ENCODE measurements at regions not wholly inside any gene's neighbourhood (a gene's known extent, or its start where the extent isn't known, plus 50 kb on each side); places are given as distances from the start of the nearest gene placed in this dataset.

DNA sequence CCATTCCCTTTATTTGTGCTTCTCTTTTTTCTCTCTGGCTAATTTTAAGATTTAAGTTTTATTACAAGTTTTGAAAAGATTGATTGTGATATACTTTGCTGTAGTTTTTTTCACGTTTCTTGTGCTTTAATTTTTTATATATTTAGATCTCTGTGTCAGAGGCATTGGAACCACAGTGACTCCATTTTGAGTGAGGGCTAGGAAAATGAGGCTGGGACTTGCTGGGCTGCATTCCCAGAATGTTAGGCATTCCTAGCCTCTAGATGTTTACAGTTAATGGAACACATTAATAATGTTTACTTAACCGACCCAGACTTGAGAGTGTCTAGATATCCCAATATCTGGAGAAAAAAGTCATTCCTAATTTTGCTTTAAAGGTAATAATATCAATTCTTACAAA lies 939.4 kb downstream of the BRINP3 start:
- no peak overlapping the region for H3K9ac ChIP-seq (ENCODE audit: low read length)
- no peak overlapping the region for H4K12ac ChIP-seq (ENCODE audit: low read depth, low read length)
- H3K9me3 ChIP-seq (ENCODE audit: insufficient read depth, low read depth, low read length) = no peaks in the 10 kb centered on the region
- H3K4me3 ChIP-seq (ENCODE audit: low read depth, low read length) = no peak overlapping the region
- H3K4ac ChIP-seq (ENCODE audit: low read depth, low read length) = no peak overlapping the region
- H2BK120ac ChIP-seq (ENCODE audit: insufficient read depth, low read length, poor library complexity) = no peak overlapping the region
- H3K27ac ChIP-seq (ENCODE audit: low read depth, low read length) = no peak overlapping the region
- no peaks in the 10 kb centered on the region for H3K79me1 ChIP-seq (ENCODE audit: low read length)
- H3K36me3 ChIP-seq (ENCODE audit: control insufficient read depth in 1 of 2, insufficient read depth in 2 of 2, low read length in 2 of 2) = no peaks in the 10 kb centered on the region
- H2AFZ ChIP-seq (ENCODE audit: insufficient read depth, low read length, poor library complexity) = no peak overlapping the region
- no peak overlapping the region for H2AK5ac ChIP-seq (ENCODE audit: low read length)
- H4K91ac ChIP-seq (ENCODE audit: low read depth, low read length) = no peak overlapping the region
- no peak overlapping the region for H2BK5ac ChIP-seq (ENCODE audit: low read depth, low read length, poor library complexity)
- no peak overlapping the region for H4K8ac ChIP-seq (ENCODE audit: low read depth, low read length)
- no peaks in the 10 kb centered on the region for H3K27me3 ChIP-seq (ENCODE audit: insufficient read depth, low read length)
- DNase-seq = peak; percentile 38 to 76
- H3K79me2 ChIP-seq (ENCODE audit: control insufficient read depth, insufficient read depth, low read length, poor library complexity) = no peaks in the 10 kb centered on the region
- no peak overlapping the region for H3K23ac ChIP-seq (ENCODE audit: low read length)
- no peak overlapping the region for H3K18ac ChIP-seq (ENCODE audit: low read length)
- no peak overlapping the region for H3K14ac ChIP-seq (ENCODE audit: low read length)
- WGBS (ENCODE audit: extremely low coverage, insufficient coverage, insufficient read length) = no CpG with 5 or more reads among the region's 2 CpGs
- no peak overlapping the region for H2BK12ac ChIP-seq (ENCODE audit: low read length)
- peaks cover 0 to 2% of the 10 kb centered on the region in 2 experiments for H3K4me1 ChIP-seq (ENCODE audit: control insufficient read depth in 1 of 2, insufficient read depth in 2 of 2, low read length in 2 of 2)
- H3K4me2 ChIP-seq (ENCODE audit: low read length) = no peak overlapping the region

- no peak overlapping the region for H4K8ac ChIP-seq (ENCODE audit: low read depth, low read length)
- H2BK5ac ChIP-seq (ENCODE audit: low read depth, low read length, poor library complexity) = no peak overlapping the region
- no peak overlapping the region for H2BK120ac ChIP-seq (ENCODE audit: insufficient read depth, low read length, poor library complexity)
- H3K27me3 ChIP-seq (ENCODE audit: insufficient read depth, low read length) = no peaks in the 10 kb centered on the region
- no peaks in the 10 kb centered on the region for H3K36me3 ChIP-seq (ENCODE audit: control insufficient read depth in 1 of 2, insufficient read depth in 2 of 2, low read length in 2 of 2)
- no peak overlapping the region for H3K14ac ChIP-seq (ENCODE audit: low read length)
- no peaks in the 10 kb centered on the region for H3K4me1 ChIP-seq (ENCODE audit: control insufficient read depth in 1 of 2, insufficient read depth in 2 of 2, low read length in 2 of 2)
- DNase-seq = no peak
- no peaks in the 10 kb centered on the region for H3K79me2 ChIP-seq (ENCODE audit: control insufficient read depth, insufficient read depth, low read length, poor library complexity)
- no peak overlapping the region for H3K9ac ChIP-seq (ENCODE audit: low read length)
- H3K4ac ChIP-seq (ENCODE audit: low read depth, low read length) = no peak overlapping the region
- no peak overlapping the region for H2AFZ ChIP-seq (ENCODE audit: insufficient read depth, low read length, poor library complexity)
- H2BK12ac ChIP-seq (ENCODE audit: low read length) = no peak overlapping the region
- no peak overlapping the region for H3K27ac ChIP-seq (ENCODE audit: low read depth, low read length)
- no peak overlapping the region for H3K4me2 ChIP-seq (ENCODE audit: low read length)
- H3K23ac ChIP-seq (ENCODE audit: low read length) = no peak overlapping the region
- no peak overlapping the region for H2AK5ac ChIP-seq (ENCODE audit: low read length)
- H3K4me3 ChIP-seq (ENCODE audit: low read depth, low read length) = no peak overlapping the region
- H4K12ac ChIP-seq (ENCODE audit: low read depth, low read length) = no peak overlapping the region
- no peak overlapping the region for H3K18ac ChIP-seq (ENCODE audit: low read length)
- no peaks in the 10 kb centered on the region for H3K79me1 ChIP-seq (ENCODE audit: low read length)
- no peak overlapping the region for H4K91ac ChIP-seq (ENCODE audit: low read depth, low read length)
- peaks cover 2% of the 10 kb centered on the region for H3K9me3 ChIP-seq (ENCODE audit: insufficient read depth, low read depth, low read length)
Measured at GRCh38 chr1:189550498-189550897, 927.2 kb downstream of the BRINP3 start.

GRCh38 chr1:189563784-189564183 lies 913.9 kb downstream of the BRINP3 start:
- Histone ChIP-seq H3K9ac (ENCODE audit: low read length) (no peak overlapping the region), H4K91ac (ENCODE audit: low read depth, low read length) (no peak overlapping the region), H3K9me3 (ENCODE audit: insufficient read depth, low read depth, low read length) (no peaks in the 10 kb centered on the region), H4K12ac (ENCODE audit: low read depth, low read length) (no peak overlapping the region), H3K79me2 (ENCODE audit: control insufficient read depth, insufficient read depth, low read length, poor library complexity) (no peaks in the 10 kb centered on the region), H2BK12ac (ENCODE audit: low read length) (no peak overlapping the region), H2AK5ac (ENCODE audit: low read length) (no peak overlapping the region), H3K4me1 (ENCODE audit: control insufficient read depth in 1 of 2, insufficient read depth in 2 of 2, low read length in 2 of 2) (no peaks in the 10 kb centered on the region), H3K79me1 (ENCODE audit: low read length) (no peaks in the 10 kb centered on the region), H3K18ac (ENCODE audit: low read length) (no peak overlapping the region), H3K14ac (ENCODE audit: low read length) (no peak overlapping the region), H4K8ac (ENCODE audit: low read depth, low read length) (no peak overlapping the region), H3K4ac (ENCODE audit: low read depth, low read length) (no peak overlapping the region), H3K36me3 (ENCODE audit: control insufficient read depth in 1 of 2, insufficient read depth in 2 of 2, low read length in 2 of 2) (no peaks in the 10 kb centered on the region), H3K4me2 (ENCODE audit: low read length) (no peak overlapping the region), H3K23ac (ENCODE audit: low read length) (no peak overlapping the region), H2BK120ac (ENCODE audit: insufficient read depth, low read length, poor library complexity) (no peak overlapping the region), H2AFZ (ENCODE audit: insufficient read depth, low read length, poor library complexity) (no peak overlapping the region), H3K4me3 (ENCODE audit: low read depth, low read length) (no peak overlapping the region), H2BK5ac (ENCODE audit: low read depth, low read length, poor library complexity) (no peak overlapping the region), H3K27me3 (ENCODE audit: insufficient read depth, low read length) (no peaks in the 10 kb centered on the region), H3K27ac (ENCODE audit: low read depth, low read length) (no peak overlapping the region)
- no peak for DNase-seq
- WGBS (ENCODE audit: extremely low coverage, insufficient coverage, insufficient read length) = no CpG with 5 or more reads among the region's 4 CpGs

DNA sequence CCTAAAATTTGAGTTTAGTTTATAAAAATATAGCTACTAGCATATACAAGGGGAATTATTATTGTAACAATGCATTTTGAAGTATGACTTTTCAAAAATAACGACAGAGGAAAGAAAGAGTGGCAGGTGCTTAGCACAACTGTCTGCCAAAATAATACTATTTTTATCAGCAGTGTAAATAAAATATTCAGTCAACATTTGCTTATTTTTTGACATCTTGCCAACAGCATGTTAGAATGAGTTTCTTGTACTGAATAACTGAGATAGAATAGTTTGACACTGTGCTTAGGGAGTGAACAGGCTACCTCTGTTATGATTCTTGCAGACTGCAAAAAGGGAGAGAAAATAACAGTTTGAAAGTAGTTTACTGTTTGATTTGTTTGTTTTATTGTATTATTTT lies 909.8 kb downstream of the BRINP3 start:
- DNase-seq = no peak
- Histone ChIP-seq H2BK12ac (ENCODE audit: low read length) (no peak overlapping the region), H2AK5ac (ENCODE audit: low read length) (no peak overlapping the region), H3K9me3 (ENCODE audit: insufficient read depth, low read depth, low read length) (no peaks in the 10 kb centered on the region), H3K79me1 (ENCODE audit: low read length) (no peaks in the 10 kb centered on the region), H3K4me3 (ENCODE audit: low read depth, low read length) (no peak overlapping the region), H3K79me2 (ENCODE audit: control insufficient read depth, insufficient read depth, low read length, poor library complexity) (no peaks in the 10 kb centered on the region), H2BK120ac (ENCODE audit: insufficient read depth, low read length, poor library complexity) (no peak overlapping the region), H3K36me3 (ENCODE audit: control insufficient read depth in 1 of 2, insufficient read depth in 2 of 2, low read length in 2 of 2) (no peaks in the 10 kb centered on the region), H3K18ac (ENCODE audit: low read length) (no peak overlapping the region), H4K8ac (ENCODE audit: low read depth, low read length) (no peak overlapping the region), H3K27me3 (ENCODE audit: insufficient read depth, low read length) (no peaks in the 10 kb centered on the region), H3K23ac (ENCODE audit: low read length) (no peak overlapping the region), H3K4me2 (ENCODE audit: low read length) (no peak overlapping the region), H2BK5ac (ENCODE audit: low read depth, low read length, poor library complexity) (no peak overlapping the region), H3K9ac (ENCODE audit: low read length) (no peak overlapping the region), H3K27ac (ENCODE audit: low read depth, low read length) (no peak overlapping the region), H3K14ac (ENCODE audit: low read length) (no peak overlapping the region), H3K4me1 (ENCODE audit: control insufficient read depth in 1 of 2, insufficient read depth in 2 of 2, low read length in 2 of 2) (no peaks in the 10 kb centered on the region), H4K91ac (ENCODE audit: low read depth, low read length) (no peak overlapping the region), H2AFZ (ENCODE audit: insufficient read depth, low read length, poor library complexity) (no peak overlapping the region), H3K4ac (ENCODE audit: low read depth, low read length) (no peak overlapping the region), H4K12ac (ENCODE audit: low read depth, low read length) (no peak overlapping the region)
- no CpG with 5 or more reads among the region's 1 CpG for WGBS (ENCODE audit: extremely low coverage, insufficient coverage, insufficient read length)

All from trophoblast cell (in vitro differentiated cells and primary cell).